ENCODE measurements at regions not wholly inside any gene's neighbourhood (a gene's known extent, or its start where the extent isn't known, plus 50 kb on each side); places are given as distances from the start of the nearest gene placed in this dataset.

GRCh38 chr12:25372969-25373817 is 122.5 kb upstream of the KRAS start:
- TF ChIP-seq POLR2A (IDR thresholded peaks at IDR 0.05; ENCODE audit: extremely low read depth, insufficient read length), result no peak
- TF ChIP-seq CTCF (IDR thresholded peaks at IDR 0.05; ENCODE audit: low read depth, low read length), result no peak
- TF ChIP-seq MAX (IDR thresholded peaks at IDR 0.05; ENCODE audit: low read depth, low read length), result no peak
